HCT116 (cell line): ENCODE measurements at regions not wholly inside any gene's neighbourhood (a gene's known extent, or its start where the extent isn't known, plus 50 kb on each side); places are given as distances from the start of the nearest gene placed in this dataset.

Experiments used
- ATAC-seq: fragments of 200-7000 bp; cut with Tn5 transposase; 2 replicates; pipeline ENCODE4 v1.9.1; 2020; ENCODE audit warnings: mild to moderate bottlenecking, moderate library complexity
- BruUV-seq: library from RNA; stranded (reverse); fragments of 400-500 nt; replicated peaks from 2 replicates; lab custom pipeline; 2021; lab: Mats Ljungman, UMichigan
- CTCF ChIA-PET: fragments of 300-600 bp; sonication (Branson Sonifier 250); formaldehyde crosslinking; loops from one replicate; lab custom pipeline; 2021; ENCODE audit warnings: antibody characterized with exemption; lab: Charles Lee
- POLR2A ChIA-PET: fragments of 300-600, 350-600 bp; sonication (Branson Sonifier 250); formaldehyde crosslinking; loops from one replicate; lab custom pipeline; 2021; ENCODE audit warnings: antibody characterized with exemption; lab: Charles Lee
- RAD21 ChIA-PET, 2 experiments: fragments of 300-600 bp; sonication (Branson Sonifier 250); formaldehyde crosslinking; loops; one replicate each; lab custom pipeline; 2023; ENCODE audit warnings: low total read pairs in 2 of 2; ENCODE audit not compliant: uncharacterized antibody in 2 of 2, unreplicated experiment in 2 of 2, low non-redundant PET in 1 of 2; lab: Charles Lee
- DNase-seq: peaks from one replicate; pipeline ENCODE4 v3.0.0-alpha.2; 2010; ENCODE audit warnings: low read depth, low spot score
- H2AFZ ChIP-seq: fragments of 200-600 bp; shearing (Covaris generic), sonication (generic); 2 replicates; pipeline ENCODE4 v1.6.1; 2017; ENCODE audit warnings: low read depth, mixed run types, mixed read lengths, antibody characterized with exemption, low read length; ENCODE audit not compliant: poor library complexity, severe bottlenecking
- H3K27ac ChIP-seq: 2 replicates; pipeline ENCODE4 v1.5.1; 2012; ENCODE audit warnings: low read depth, low read length
- H3K27me3 ChIP-seq: fragments of 200-600 bp; sonication (generic); 2 replicates; pipeline ENCODE4 v1.6.1; 2016; ENCODE audit warnings: mixed run types, low read length, mixed read lengths; ENCODE audit not compliant: insufficient read depth
- H3K36me3 ChIP-seq, 2 experiments: fragments of 200-500 bp in 1 of 2; fragments of 200-600 bp in 1 of 2; sonication (Bioruptor generic) in 1 of 2; sonication (generic) in 1 of 2; 2 replicates each; pipeline versions ENCODE4 v1.5.1 to v1.6.1; 2014 to 2016; ENCODE audit warnings: low read length in 2 of 2, inconsistent platforms in 1 of 2, mixed read lengths in 1 of 2, mixed run types in 1 of 2; ENCODE audit not compliant: insufficient read depth in 2 of 2, control insufficient read depth in 1 of 2
- H3K4me1 ChIP-seq, 2 experiments: fragments of 200-600 bp in 1 of 2; sonication (generic) in 1 of 2; 2 replicates each; pipeline versions ENCODE4 v1.5.1 to v1.6.1; 2012 to 2017; ENCODE audit warnings: low read length in 2 of 2, inconsistent platforms in 1 of 2, mild to moderate bottlenecking in 1 of 2, mixed read lengths in 1 of 2, mixed run types in 1 of 2, moderate library complexity in 1 of 2; ENCODE audit not compliant: insufficient read depth in 2 of 2, control insufficient read depth in 1 of 2
- H3K4me2 ChIP-seq: fragments of 200-600 bp; sonication (generic); 2 replicates; pipeline ENCODE4 v1.6.1; 2017; ENCODE audit warnings: mixed run types, low read length, mixed read lengths
- H3K4me3 ChIP-seq, 2 experiments: fragments of 200-600 bp in 1 of 2; sonication (generic) in 1 of 2; replicated peaks in 1 of 2; 2 replicates each; pipeline ENCODE4 v1.5.1; 2011 to 2016; ENCODE audit warnings: low read length in 2 of 2, control low read depth in 1 of 2, low read depth in 1 of 2, mild to moderate bottlenecking in 1 of 2, mixed read lengths in 1 of 2, mixed run types in 1 of 2
- H3K79me2 ChIP-seq: fragments of 200-600 bp; sonication (generic); 2 replicates; pipeline ENCODE4 v1.6.1; 2017; ENCODE audit warnings: mild to moderate bottlenecking, mixed run types, low read length, moderate library complexity, mixed read lengths; ENCODE audit not compliant: insufficient read depth
- H3K9ac ChIP-seq: fragments of 200-600 bp; sonication (generic); 2 replicates; pipeline ENCODE4 v1.6.1; 2016; ENCODE audit warnings: low read length, mixed read lengths
- H3K9me2 ChIP-seq: fragments of 200-600 bp; sonication (generic), shearing (Covaris generic); 2 replicates; pipeline ENCODE4 v1.6.1; 2017; ENCODE audit warnings: mixed run types, mild to moderate bottlenecking, moderate library complexity; ENCODE audit not compliant: insufficient read depth
- H3K9me3 ChIP-seq, 2 experiments: fragments of 200-500 bp in 1 of 2; fragments of 200-600 bp in 1 of 2; sonication (Bioruptor generic) in 1 of 2; sonication (generic) in 1 of 2; 2 replicates each; pipeline ENCODE4 v1.6.1; 2014 to 2017; ENCODE audit warnings: low read length in 2 of 2, mixed read lengths in 2 of 2, inconsistent platforms in 1 of 2, low read depth in 1 of 2, mild to moderate bottlenecking in 1 of 2, mixed run types in 1 of 2, moderate library complexity in 1 of 2; ENCODE audit not compliant: control insufficient read depth in 1 of 2, insufficient read depth in 1 of 2
- H4K20me1 ChIP-seq: fragments of 200-600 bp; sonication (generic), shearing (Covaris generic); 2 replicates; pipeline ENCODE4 v1.6.1; 2017; ENCODE audit warnings: mixed run types, mild to moderate bottlenecking, moderate library complexity; ENCODE audit not compliant: insufficient read depth
- CEBPB ChIP-seq: IDR thresholded peaks from 2 replicates; pipeline ENCODE4 v1.6.1; 2012; ENCODE audit warnings: low read depth
- EGR1 ChIP-seq: IDR thresholded peaks from 2 replicates; pipeline ENCODE4 v1.6.1; 2012; ENCODE audit warnings: low read depth
- EZH2phosphoT487 ChIP-seq: fragments of 200-600 bp; IDR thresholded peaks from 2 replicates; pipeline ENCODE4 v1.6.1; 2018; ENCODE audit warnings: antibody characterized with exemption, borderline replicate concordance
- FOSL1 ChIP-seq: IDR thresholded peaks from 2 replicates; pipeline ENCODE4 v1.6.1; 2012; ENCODE audit warnings: low read depth
- JUND ChIP-seq: IDR thresholded peaks from 2 replicates; pipeline ENCODE4 v1.6.1; 2012
- POLR2A ChIP-seq: IDR thresholded peaks from 2 replicates; pipeline ENCODE4 v1.7.0; 2011; ENCODE audit warnings: borderline replicate concordance; ENCODE audit not compliant: insufficient read depth, insufficient read length; ENCODE audit errors: extremely low read depth
- POLR2AphosphoS5 ChIP-seq: IDR thresholded peaks from 2 replicates; pipeline ENCODE4 v1.6.1; 2011; ENCODE audit warnings: mild to moderate bottlenecking, low read depth, low read length, moderate library complexity
- RAD21 ChIP-seq: IDR thresholded peaks from 2 replicates; pipeline ENCODE4 v1.6.1; 2012; ENCODE audit warnings: low read depth, mild to moderate bottlenecking
- SIN3A ChIP-seq: IDR thresholded peaks from 2 replicates; pipeline ENCODE4 v1.6.1; 2012; ENCODE audit warnings: low read depth
- SP1 ChIP-seq: IDR thresholded peaks from 2 replicates; pipeline ENCODE4 v1.6.1; 2012; ENCODE audit warnings: low read depth
- SRF ChIP-seq: IDR thresholded peaks from 2 replicates; pipeline ENCODE4 v1.6.1; 2012; ENCODE audit warnings: low read depth
- TCF7L2 ChIP-seq: IDR thresholded peaks from 2 replicates; pipeline ENCODE4 v1.7.0; 2011; ENCODE audit warnings: borderline replicate concordance, inconsistent platforms; ENCODE audit not compliant: insufficient read depth, insufficient read length; ENCODE audit errors: extremely low read depth
- YY1 ChIP-seq: IDR thresholded peaks from 2 replicates; pipeline ENCODE4 v1.6.1; 2011; ENCODE audit warnings: low read length, low read depth, moderate library complexity, mild to moderate bottlenecking; ENCODE audit not compliant: insufficient replicate concordance; ENCODE audit errors: extremely low read depth
- ZFX ChIP-seq: fragments of 450-650 bp; IDR thresholded peaks from 2 replicates; pipeline ENCODE4 v1.6.1; 2017
- ZNF274 ChIP-seq: fragments of 200-500 bp; sonication (Bioruptor generic); IDR thresholded peaks from 2 replicates; pipeline ENCODE4 v1.6.1; 2014; ENCODE audit warnings: mild to moderate bottlenecking, low read depth, low read length, inconsistent platforms
- intact Hi-C: fragments of 100-400 bp; cut with micrococcal nuclease; formaldehyde crosslinking; loops from 2 replicates; pipeline ENCODE4 v1.10.0; 2022
- TF ChIP-seq, protein P1 (sequence below): IDR thresholded peaks from 2 replicates; pipeline ENCODE4 v1.6.1; 2012
- TF ChIP-seq, protein P2 (sequence below): IDR thresholded peaks from 2 replicates; pipeline ENCODE4 v1.6.1; 2012; ENCODE audit warnings: low read depth
- TF ChIP-seq, protein P3 (sequence below): IDR thresholded peaks from 2 replicates; pipeline ENCODE4 v1.6.1; 2011; ENCODE audit warnings: mild to moderate bottlenecking, low read length, moderate library complexity; ENCODE audit not compliant: insufficient replicate concordance; ENCODE audit errors: extremely low read depth
- TF ChIP-seq, protein P4 (sequence below), 3 experiments: fragments of 200-600 bp in 1 of 3; sonication (generic) in 1 of 3; IDR thresholded peaks in 2 of 3; conservative IDR thresholded peaks in 1 of 3; 2 replicates each; pipeline ENCODE4 v1.5.1; 2012 to 2017; ENCODE audit warnings: low read depth in 2 of 3, low read length in 2 of 3, antibody characterized with exemption in 1 of 3, borderline replicate concordance in 1 of 3, control low read depth in 1 of 3, mild to moderate bottlenecking in 1 of 3, mixed read lengths in 1 of 3, mixed run types in 1 of 3, moderate library complexity in 1 of 3; ENCODE audit not compliant: insufficient read depth in 1 of 3
- TF ChIP-seq, protein P5 (sequence below): IDR thresholded peaks from 2 replicates; pipeline ENCODE4 v1.6.1; 2012

DNA sequence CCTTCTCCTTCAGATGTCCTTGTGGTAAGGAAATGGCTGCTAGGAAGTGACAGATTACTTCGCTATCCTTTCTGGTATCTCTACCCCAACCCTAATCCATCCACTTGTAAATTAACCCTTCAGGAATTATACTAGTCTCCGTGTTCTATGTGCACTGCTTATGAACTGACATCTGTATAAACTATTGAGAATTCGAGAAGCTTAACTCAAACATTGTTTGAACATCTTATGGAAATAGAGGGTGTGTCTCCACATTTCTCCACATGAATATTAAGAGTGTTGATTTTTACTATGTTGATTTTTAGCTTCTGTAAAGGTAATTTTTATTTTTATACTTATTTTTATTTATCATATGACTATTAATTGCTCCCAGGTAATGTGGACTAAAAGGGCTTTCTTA lies 457.6 kb upstream of the ZNF337 start:
- POLR2A ChIA-PET = no interaction called here
- CTCF ChIA-PET = no interaction called here
- Histone ChIP-seq H3K4me3 (no peak overlapping the region), H3K9me3 (no peaks in the 10 kb centered on the region), H2AFZ (no peak overlapping the region), H3K9ac (no peak overlapping the region), H3K79me2 (no peaks in the 10 kb centered on the region), H3K4me2 (no peak overlapping the region), H3K27ac (no peak overlapping the region), H3K9me2 (no peaks in the 10 kb centered on the region), H4K20me1 (no peaks in the 10 kb centered on the region), H3K27me3 (peaks cover 14% of the 10 kb centered on the region; the same call in 1 of the 2 replicates), H3K36me3 (no peaks in the 10 kb centered on the region), H3K4me1 (no peaks in the 10 kb centered on the region)
- intact Hi-C loops = no loop called here
- no peak for DNase-seq
- no peak for TF ChIP-seq SRF
- no peak for TF ChIP-seq ZNF274
- TF ChIP-seq CEBPB = no peak
- no peak for TF ChIP-seq SIN3A
- no peak for TF ChIP-seq POLR2AphosphoS5
- no peak for TF ChIP-seq ZFX
- TF ChIP-seq FOSL1 = no peak
- TF ChIP-seq YY1 = no peak
- no peak for TF ChIP-seq JUND
- TF ChIP-seq EZH2phosphoT487 = no peak
- TF ChIP-seq, protein P1, sequence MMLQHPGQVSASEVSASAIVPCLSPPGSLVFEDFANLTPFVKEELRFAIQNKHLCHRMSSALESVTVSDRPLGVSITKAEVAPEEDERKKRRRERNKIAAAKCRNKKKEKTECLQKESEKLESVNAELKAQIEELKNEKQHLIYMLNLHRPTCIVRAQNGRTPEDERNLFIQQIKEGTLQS = no peak
- TF ChIP-seq, protein P2, sequence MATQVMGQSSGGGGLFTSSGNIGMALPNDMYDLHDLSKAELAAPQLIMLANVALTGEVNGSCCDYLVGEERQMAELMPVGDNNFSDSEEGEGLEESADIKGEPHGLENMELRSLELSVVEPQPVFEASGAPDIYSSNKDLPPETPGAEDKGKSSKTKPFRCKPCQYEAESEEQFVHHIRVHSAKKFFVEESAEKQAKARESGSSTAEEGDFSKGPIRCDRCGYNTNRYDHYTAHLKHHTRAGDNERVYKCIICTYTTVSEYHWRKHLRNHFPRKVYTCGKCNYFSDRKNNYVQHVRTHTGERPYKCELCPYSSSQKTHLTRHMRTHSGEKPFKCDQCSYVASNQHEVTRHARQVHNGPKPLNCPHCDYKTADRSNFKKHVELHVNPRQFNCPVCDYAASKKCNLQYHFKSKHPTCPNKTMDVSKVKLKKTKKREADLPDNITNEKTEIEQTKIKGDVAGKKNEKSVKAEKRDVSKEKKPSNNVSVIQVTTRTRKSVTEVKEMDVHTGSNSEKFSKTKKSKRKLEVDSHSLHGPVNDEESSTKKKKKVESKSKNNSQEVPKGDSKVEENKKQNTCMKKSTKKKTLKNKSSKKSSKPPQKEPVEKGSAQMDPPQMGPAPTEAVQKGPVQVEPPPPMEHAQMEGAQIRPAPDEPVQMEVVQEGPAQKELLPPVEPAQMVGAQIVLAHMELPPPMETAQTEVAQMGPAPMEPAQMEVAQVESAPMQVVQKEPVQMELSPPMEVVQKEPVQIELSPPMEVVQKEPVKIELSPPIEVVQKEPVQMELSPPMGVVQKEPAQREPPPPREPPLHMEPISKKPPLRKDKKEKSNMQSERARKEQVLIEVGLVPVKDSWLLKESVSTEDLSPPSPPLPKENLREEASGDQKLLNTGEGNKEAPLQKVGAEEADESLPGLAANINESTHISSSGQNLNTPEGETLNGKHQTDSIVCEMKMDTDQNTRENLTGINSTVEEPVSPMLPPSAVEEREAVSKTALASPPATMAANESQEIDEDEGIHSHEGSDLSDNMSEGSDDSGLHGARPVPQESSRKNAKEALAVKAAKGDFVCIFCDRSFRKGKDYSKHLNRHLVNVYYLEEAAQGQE = no peak
- no peak for TF ChIP-seq EGR1
- no peak for TF ChIP-seq RAD21
- TF ChIP-seq, protein P3, sequence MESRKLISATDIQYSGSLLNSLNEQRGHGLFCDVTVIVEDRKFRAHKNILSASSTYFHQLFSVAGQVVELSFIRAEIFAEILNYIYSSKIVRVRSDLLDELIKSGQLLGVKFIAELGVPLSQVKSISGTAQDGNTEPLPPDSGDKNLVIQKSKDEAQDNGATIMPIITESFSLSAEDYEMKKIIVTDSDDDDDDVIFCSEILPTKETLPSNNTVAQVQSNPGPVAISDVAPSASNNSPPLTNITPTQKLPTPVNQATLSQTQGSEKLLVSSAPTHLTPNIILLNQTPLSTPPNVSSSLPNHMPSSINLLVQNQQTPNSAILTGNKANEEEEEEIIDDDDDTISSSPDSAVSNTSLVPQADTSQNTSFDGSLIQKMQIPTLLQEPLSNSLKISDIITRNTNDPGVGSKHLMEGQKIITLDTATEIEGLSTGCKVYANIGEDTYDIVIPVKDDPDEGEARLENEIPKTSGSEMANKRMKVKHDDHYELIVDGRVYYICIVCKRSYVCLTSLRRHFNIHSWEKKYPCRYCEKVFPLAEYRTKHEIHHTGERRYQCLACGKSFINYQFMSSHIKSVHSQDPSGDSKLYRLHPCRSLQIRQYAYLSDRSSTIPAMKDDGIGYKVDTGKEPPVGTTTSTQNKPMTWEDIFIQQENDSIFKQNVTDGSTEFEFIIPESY = no peak
- TF ChIP-seq, protein P4, sequence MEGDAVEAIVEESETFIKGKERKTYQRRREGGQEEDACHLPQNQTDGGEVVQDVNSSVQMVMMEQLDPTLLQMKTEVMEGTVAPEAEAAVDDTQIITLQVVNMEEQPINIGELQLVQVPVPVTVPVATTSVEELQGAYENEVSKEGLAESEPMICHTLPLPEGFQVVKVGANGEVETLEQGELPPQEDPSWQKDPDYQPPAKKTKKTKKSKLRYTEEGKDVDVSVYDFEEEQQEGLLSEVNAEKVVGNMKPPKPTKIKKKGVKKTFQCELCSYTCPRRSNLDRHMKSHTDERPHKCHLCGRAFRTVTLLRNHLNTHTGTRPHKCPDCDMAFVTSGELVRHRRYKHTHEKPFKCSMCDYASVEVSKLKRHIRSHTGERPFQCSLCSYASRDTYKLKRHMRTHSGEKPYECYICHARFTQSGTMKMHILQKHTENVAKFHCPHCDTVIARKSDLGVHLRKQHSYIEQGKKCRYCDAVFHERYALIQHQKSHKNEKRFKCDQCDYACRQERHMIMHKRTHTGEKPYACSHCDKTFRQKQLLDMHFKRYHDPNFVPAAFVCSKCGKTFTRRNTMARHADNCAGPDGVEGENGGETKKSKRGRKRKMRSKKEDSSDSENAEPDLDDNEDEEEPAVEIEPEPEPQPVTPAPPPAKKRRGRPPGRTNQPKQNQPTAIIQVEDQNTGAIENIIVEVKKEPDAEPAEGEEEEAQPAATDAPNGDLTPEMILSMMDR (IDR thresholded peaks at IDR 0.05 in 2 of 3, conservative IDR thresholded peaks at IDR 0.05 in 1 of 3; ENCODE audit: borderline replicate concordance in 1 of 3, insufficient read depth in 1 of 3, low read depth in 2 of 3, low read length in 2 of 3) = no peak
- TF ChIP-seq TCF7L2 = no peak
- no peak for TF ChIP-seq POLR2A
- no peak for TF ChIP-seq SP1
- TF ChIP-seq, protein P5, sequence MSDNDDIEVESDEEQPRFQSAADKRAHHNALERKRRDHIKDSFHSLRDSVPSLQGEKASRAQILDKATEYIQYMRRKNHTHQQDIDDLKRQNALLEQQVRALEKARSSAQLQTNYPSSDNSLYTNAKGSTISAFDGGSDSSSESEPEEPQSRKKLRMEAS = no peak
- RAD21 ChIA-PET = no interaction called here
- ATAC-seq = no peak
- BruUV-seq = no TSS peak
